Stimulated activated CD8-positive, alpha-beta memory T cell treated with anti-CD3 and anti-CD28 coated beads, Interleukin-2, amount 100 ng/mL, for 1 hour (primary cell): ENCODE measurements at regions not wholly inside any gene's neighbourhood (a gene's known extent, or its start where the extent isn't known, plus 50 kb on each side); places are given as distances from the start of the nearest gene placed in this dataset.

Experiments used
- DNase-seq, 2 donors: peaks; one replicate each; pipeline ENCODE4 v3.0.0-alpha.2; 2020; ENCODE audit warnings: low read depth in 2 of 2

DNA sequence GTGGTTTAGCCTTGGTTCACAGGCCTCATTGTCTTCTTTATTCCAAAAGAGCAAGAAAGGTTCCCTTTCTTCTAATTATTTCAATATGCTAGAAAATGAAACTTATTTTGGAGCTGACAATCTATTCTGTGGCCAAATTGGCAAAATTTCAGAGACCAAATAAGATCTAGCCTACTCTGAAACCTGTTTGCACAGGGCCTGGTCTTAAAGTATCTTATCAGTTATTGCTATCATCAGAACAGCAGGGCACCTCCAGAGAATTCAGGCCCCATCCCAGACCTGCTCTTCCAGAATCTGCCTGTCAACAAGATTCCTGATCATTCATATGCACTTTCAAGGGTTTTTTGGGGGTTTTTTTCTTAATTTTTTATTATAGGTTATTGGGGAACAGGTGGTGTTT lies 198.7 kb downstream of the ANAPC1 start:
- no peak for DNase-seq

DNA sequence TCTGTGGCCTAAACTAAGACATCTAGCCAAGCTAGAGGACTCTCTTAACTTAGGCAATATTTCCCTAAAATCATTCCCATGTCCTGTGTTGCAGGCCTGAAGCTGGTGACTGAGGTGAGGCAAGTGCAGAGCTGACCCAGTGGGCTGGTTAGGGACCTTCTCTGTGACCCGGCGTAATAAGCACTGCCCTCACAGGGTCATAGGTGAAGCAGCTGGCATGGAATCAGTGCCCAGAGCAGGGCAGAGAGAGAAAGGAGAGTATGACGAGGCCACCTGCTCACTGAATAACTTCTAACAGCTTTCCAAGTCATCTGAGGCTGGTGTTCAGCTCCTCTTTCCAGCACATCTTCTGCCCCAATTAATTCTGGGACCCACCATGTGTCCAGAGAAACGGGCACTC lies 197.0 kb downstream of the ANAPC1 start:
- DNase-seq = no peak

DNA sequence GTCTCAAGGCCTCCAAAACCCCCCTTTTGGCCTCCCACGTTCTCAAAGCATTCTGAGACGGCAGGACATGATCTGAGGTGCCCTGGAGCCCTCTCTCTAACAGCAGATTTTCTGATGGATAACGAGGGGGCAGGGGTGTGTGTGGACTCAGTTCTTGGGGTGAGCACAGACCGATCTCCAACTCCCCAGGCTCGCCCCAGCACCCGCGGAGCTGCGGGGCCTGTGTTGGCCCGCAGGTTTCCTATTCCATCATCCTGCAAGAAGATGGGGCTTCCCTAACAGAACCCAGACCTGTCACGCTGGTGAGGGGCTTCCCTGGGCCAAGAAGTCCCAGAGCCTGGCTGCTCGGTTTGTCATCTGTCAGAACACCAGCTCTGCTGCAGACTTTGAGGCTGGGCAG lies 196.1 kb downstream of the ANAPC1 start:
- DNase-seq = no peak

DNA sequence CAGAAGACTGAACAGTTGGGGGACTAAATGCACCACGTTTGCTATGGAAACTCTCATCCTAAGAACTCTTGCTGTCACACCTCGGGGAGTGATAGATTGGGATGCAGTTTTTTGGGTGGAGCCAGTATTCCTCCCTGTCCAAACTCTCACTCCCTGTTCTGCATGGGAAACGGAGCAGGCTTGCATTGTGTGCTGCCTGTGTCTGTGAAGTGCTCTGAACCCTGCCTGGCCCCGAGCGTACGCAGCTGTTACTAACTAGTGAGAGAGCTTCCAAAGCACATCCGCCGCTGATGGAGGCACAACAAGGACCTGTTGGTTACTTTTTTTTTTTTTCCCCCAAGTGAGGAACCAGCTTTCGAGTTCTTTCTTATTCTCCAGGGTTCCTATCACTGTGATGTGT lies 195.5 kb downstream of the ANAPC1 start:
- no peak for DNase-seq

DNA sequence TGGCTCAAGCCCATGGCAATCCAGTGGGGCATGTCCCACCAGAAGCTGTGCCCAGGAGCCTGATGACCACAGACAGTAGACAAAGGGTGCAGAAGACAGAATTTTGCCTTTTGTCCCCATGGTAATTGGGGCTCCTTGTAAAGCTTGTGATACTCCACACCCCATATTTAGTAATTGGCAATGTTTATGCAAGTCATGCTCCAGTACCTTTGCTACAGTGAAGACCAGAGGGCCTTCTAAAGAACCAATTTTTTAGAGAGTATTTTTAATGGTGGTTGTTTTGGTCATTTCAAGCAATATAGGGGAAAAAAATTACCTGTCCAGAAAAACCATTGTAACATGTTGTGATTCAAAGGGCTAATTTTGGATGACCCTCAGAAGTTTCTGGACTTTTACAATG lies 194.8 kb downstream of the ANAPC1 start:
- no peak for DNase-seq

DNA sequence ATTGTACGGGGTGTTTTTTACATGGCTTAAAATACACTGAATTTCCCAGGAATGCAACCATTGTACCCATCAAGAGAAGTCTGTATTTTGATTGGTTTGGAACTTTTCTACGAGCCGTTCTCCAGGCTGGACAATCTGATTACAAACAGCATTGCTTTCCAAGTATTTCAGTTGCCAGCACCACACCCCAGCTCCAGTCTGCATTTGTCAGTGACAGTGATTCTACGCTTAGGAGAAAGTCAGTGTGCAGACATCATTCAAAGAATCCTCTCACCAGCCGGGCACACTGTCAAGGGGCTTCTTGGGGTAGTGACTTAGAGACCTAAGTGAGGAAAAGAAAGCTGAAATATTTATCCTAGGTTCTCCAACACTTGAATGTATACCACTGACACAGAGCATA lies 194.1 kb downstream of the ANAPC1 start:
- no peak for DNase-seq

DNA sequence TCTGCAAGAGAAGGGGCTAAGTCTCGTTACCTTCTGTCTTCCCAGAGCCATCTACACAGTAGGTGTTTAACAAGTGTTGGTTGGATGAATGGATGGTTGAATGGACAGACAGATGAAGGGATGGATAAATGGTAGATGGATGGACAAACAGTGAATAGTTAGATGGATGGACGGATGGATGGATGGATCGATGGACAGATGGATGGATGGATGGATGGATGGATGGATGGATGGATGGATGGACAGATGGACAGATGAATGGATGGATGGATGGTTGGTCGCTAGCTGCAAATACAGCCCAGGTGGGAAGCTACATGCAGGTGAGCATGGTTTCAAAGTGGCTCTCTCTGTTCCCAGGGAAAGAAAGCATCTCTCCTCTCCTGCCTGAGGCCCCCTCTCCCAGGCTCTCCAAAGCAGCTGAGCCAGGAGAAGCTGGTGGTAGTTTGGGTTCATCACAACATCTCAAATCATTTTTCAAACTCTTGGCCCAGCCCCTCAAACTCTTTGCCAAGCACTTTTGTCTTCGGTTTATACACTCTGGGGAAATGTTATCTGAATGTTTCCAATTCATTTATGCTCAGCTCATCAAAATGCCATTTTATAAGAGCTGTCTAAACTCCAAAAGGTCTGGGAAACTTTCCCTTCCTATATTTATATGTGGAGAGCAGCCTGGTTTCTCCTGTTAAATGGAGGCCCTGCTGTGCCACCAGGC lies 192.7 kb downstream of the ANAPC1 start:
- no peak for DNase-seq

DNA sequence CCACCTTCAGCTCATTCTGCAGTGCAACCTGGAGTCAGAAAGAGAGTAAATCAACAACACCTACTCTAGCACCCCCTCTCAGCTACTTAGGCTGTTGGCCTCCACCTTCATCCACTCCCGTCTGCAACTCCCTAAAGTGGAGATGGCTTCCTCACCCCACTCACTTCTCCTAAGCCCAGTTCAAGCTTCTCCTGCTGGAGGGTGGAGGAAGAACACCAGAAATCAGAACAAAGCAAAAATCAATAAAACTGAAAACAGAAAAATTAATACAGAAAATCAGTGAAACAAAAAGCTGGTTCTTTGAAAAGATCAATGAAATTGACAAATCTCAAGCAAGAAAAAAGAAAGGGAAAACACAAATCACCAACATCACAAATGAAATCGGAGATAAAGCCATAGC lies 191.7 kb downstream of the ANAPC1 start:
- DNase-seq = no peak

DNA sequence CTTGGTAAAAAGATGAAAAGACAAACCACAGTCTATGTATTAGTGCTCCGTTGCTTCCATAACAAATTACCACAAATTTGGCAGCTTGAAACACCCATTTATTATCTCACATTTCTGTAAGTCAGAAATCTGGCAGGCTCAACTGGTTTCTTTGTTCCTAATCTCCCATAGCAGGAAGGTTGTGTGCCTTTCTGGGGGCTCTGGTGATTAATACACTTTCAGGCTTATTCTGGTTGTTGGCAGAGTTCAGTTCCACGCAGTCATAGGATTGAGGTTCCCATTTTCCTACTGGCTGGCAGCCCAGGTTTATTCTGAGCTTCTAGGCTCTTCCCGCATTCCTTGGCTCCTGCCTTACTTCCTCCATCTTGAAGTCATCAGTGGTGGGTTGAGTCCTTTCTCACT lies 189.3 kb downstream of the ANAPC1 start:
- DNase-seq = no peak

DNA sequence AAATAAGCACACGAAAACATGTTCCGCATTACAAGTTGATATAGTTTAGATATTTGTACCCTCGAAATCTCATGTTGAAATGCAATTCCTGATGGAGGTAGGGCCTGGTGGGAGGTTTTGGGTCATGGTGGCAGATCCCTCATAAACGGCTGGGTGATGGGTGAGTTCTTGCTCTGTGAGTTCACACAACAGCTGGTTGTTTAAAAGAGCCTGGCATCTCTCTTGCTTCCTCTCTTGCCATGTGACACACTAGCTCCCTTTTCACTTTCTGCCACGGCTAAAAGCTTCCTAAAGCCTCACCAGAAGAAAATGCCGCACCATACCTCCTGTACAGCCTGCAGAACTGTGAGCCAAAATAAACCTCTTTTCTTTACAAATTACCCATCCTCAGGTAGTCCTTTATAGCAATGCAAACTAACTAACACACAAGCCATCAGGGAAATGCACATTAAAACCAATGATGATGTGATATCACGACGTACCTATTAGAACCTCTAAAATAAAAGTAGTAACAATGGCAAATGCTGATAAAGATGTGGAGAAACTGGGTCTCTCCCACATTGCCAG lies 188.5 kb downstream of the ANAPC1 start:
- DNase-seq = no peak

DNA sequence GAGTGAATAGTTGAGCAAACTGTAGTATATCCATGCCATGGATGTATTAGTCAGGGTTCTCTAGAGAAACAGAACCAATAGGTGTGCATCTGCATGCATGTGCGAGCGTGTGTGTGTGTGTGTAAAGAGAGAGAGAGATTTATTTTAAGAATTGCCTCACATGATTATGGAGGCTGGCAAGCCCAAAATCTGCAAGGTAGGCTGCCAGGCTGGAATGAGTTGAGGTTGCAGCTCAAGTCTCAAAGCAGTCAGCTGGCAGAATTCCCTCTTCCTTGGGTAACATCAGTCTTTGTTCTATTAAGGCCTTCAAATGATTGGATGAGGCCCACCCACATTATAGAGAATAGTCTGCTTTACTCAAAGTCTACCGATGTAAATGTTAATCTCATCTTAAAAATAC lies 187.8 kb downstream of the ANAPC1 start:
- no peak for DNase-seq

DNA sequence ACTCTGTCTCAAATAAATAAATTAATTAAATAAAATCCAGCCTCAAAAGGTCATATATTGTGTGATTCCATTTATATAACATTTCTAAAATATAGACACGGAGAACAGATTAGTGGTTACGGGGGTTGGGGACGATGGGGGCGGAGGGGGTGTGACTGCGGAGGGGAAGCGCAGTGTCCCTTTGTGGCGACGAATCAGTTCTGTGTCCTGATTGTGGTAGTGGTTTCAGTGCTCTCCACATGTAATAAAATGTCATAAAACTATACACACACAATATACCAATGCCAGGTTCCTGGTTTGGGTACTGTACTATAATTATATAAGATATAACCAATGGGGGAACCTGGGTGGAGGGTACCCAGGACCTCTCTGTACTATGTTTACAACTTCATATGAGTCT lies 186.4 kb downstream of the ANAPC1 start:
- DNase-seq = no peak

DNA sequence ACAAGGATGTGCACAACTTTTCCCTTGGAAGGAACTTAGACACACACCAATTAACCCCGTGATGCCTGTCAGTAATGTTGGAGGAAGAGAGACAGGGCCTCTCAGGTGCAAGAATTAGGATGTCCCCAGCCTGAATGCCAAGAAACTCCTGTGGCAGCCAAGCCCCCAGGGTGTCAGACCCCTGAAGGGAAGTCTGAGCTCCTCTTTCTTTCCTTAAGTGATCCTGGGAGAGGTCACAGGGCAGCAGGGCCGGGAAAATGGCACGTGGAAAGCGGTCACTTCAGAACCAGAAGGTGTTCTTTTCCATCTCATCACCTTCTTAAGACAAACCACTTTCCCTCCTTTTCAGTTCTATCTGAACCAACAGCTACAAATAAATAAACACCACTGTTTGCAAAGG lies 185.9 kb downstream of the ANAPC1 start:
- DNase-seq = no peak

DNA sequence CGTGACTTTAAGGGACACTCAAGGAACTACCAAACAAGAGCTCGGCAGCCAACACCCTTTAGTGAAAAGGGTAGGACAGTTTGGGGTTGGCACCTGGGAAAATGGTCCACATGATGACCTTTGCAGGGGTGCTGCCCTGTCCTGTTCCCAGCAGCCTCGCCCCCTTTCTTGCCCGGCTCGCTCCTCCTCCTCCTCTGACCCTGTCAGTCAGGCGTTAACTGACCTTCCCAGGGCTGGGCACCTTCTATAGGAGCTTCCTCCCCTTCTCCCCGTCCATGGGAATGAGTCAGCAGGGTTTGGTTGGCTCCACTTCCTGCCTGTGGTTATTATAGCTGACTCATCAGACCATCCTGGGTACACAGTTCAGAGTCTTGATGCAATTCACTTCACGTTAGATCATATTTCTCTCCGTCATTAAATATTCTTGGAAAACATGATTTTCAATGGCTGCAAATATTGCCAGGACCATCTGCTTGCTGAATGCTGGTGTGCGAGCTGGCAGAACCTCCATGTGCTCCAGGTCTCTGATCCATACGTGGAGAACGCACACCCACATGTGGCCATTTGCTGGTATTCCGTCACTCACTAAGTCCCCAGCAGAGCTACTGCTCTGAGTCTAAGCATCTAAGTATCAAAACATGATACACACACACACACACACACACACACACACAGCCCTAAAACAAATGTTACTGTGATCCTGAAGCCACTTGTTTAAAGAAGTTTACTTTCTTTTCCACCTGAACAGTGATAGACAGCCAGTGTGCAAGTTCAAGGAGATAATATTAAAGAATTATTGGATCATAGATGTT lies 185.0 kb downstream of the ANAPC1 start:
- peak; percentile 16 to 33 for DNase-seq

DNA sequence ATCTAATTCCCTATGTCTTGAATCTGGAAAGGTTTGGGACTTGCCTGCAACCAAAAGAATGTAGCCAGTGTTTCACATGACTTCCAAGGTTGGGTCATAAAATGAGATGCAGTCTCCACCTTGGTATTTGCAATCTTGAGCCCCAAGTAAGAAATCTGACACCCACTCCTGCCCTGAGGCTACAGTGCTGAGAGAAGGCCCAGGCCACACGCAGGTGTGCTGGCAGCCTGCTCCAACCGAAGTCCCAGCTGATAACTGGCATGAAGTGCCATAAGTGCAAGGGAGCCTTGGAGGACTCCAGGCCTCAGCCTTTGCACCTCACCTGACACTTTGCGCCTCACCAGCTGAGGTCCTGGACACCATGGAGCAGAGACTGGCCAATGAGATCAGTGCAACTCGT lies 182.7 kb downstream of the ANAPC1 start:
- no peak for DNase-seq

DNA sequence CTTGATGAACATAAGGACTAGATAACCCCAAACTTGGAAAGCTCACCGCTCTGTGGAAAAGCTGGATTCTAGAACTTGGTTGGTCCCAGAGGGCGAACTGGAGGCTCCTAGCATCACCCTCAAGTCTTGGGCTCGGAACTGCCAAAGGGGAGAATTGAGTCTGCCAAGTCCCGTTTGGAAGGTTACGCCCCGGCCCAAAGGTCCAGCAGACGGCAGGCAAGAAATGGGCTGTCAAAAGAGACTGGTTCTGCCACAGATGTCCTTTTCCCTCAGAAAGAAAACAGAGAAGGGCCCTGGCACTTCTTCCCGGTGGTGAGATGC lies 182.2 kb downstream of the ANAPC1 start:
- DNase-seq = no peak

DNA sequence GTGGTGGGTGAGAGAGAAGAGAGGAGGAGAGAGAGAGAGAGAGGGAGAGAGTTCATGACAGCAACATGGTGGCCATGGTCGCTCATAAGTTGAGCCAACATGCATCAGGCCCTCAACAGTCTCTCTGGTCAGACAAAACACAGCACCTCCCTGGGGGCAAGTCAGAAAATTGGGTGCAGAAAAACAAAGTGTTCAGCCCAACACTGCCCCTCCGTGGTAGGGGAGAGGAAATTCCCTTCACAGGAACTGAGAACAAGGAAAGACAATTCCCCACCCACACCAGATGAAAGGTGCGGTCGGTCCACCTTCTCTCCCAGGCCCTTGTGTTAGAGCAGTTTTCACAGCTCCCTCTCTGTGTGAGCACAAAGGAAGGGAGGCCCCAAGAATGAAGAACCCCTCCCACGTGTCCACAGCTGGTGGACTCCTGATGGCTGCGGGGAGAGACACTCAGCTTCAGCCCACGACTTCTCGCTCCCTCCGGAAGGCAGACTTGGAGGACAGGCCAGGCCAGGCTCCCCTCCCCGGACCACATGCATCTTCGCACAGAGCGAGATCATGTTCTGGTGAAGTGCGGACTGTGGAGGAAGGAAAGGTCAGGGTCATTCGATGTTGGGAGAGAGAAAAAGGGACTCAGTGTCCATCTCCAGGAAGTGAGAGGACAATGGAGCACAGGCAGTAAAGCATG lies 181.7 kb downstream of the ANAPC1 start:
- DNase-seq = peak in 1 of 2 donors; percentile 22

DNA sequence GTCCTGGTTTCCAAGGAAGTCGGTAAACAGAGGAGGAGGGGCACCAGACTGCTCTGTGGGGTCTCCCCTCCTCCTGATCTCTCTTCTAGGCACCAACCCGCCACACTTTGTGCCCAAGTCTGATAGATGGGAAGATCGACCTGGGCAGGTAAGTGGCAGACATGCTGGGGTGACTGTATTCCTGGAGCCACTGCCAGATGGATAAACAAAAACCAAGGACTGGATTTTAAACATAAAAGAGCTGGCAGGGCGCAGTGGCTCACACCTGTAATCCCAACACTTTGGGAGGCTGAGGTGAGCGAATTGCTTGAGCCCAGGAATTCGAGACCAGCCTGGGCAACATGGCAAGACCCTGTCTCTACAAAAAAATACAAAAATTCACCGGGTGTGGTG lies 181.2 kb downstream of the ANAPC1 start:
- no peak for DNase-seq

DNA sequence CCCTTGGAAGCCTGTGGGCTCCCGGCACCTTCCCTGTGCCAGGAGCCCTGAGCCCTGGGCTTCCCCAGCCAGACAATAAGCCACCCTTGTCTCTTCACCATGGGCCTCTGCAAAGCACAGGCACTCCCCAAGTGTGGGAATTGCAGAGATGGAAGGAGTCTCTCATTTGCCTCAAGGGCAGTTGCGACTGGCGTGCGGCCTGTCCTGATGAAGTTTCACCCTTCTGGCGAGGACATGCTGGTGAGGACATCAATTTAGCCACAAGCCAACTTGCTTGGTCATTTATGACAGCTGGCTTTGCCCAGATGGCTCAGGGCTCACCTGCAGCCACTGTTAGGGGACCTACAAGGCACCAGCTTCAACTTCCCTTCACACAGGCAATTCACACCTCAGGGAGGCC lies 180.2 kb downstream of the ANAPC1 start:
- no peak for DNase-seq

DNA sequence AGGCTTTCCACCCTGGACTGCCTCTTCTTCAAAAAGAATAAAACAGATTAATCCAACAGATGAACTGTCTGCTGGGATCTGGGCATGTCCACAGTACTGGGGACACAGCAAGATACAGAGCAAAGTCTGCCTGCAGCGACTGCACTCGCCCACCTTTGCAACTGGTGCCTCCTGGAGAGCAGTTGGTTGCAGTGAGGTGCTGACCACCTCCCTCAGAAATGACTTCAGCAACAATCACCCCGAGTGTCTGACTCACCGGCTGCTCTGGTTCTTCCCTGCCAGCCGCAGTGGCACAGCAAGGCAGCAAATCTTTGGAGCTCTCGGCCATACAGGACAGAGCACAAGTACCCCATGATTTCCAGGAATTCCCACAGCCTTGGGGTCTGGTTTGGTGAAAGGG lies 179.7 kb downstream of the ANAPC1 start:
- DNase-seq = no peak

DNA sequence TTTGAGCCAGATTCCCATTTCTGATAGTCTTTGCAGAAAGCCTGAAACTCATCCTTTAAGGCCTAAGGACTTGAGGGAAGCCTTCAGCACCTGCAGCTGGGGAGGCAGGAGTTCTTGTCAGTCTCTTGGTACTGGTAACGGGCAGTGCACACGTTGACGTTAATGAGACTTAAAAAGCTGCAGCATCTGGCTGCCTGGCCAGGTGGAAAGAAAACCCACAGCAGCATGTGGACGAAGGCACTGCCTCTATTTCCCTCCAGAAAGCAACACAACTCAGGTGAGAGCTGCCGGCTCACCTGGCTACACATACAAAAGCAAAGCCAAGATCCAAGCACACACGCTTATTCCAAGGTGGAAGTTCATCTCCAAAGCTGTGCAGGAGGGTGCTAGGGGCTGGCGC lies 178.8 kb downstream of the ANAPC1 start:
- no peak for DNase-seq

DNA sequence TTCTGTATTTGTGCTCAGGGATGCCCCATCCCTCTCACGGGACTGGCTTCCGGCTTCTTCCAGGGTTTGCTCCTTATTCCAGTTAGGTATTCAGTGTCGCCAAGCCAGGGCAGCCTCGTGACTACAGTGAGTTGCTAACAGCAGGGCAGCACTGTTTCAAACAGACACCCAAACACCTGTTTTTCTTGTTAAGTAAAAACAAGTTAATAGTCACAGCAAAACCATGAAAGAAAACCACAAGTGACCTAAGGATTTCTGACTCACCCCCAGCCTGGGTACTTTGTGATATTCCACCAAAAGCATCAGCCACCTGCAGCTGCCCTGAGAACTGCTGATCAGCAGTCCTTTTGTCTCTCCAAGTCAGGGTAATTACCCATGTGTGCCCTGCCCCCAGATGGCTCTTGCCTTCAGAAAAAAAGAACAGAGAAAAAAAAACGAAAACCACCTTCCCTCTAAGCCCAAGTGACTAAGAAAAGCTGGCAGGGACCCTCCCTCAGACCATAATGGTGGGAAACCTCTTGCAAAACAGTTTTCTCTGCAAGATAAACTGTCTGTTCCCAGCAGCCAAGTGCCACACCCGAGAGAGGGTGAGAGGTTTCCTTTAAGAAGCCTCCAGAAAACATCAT lies 178.2 kb downstream of the ANAPC1 start:
- peak in 1 of 2 donors; percentile 4 for DNase-seq
